OCI-LY7 (cell line): ENCODE measurements at regions not wholly inside any gene's neighbourhood (a gene's known extent, or its start where the extent isn't known, plus 50 kb on each side); places are given as distances from the start of the nearest gene placed in this dataset.

Experiments
- EZH2phosphoT487 ChIP-seq: fragments of 200-600 bp; sonication (generic); IDR thresholded peaks from 2 replicates; pipeline ENCODE4 v1.6.1; 2018; ENCODE audit warnings: low read depth, borderline replicate concordance, mild to moderate bottlenecking, mixed run types, antibody characterized with exemption, low read length, moderate library complexity, mixed read lengths
- TF ChIP-seq, protein P1 (sequence below): fragments of 200-600 bp; sonication (generic); conservative IDR thresholded peaks from 2 replicates; pipeline ENCODE4 v1.5.1; 2014; ENCODE audit warnings: mild to moderate bottlenecking, antibody characterized with exemption, low read length, moderate library complexity, mixed read lengths

DNA sequence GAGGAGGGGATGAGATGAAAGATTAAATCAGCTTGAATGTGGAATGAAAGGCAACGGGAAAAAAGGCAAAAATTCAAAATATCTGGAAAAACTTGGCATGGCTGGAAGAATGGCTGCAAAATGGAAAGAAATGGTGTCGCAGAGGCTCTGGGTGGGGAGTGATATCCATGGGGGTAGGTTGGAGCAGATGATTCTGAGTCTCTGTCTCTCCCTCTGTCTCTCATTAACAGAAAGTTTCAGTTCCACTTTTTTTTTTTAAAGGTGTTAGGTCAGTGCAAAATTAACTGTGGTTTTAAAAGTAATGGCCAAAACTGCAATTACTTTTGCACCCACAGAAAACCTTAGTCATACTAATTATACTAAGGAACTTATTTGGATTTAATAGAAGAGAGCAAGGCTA, 931.1 kb upstream of the USP9Y start:
- TF ChIP-seq, protein P1, sequence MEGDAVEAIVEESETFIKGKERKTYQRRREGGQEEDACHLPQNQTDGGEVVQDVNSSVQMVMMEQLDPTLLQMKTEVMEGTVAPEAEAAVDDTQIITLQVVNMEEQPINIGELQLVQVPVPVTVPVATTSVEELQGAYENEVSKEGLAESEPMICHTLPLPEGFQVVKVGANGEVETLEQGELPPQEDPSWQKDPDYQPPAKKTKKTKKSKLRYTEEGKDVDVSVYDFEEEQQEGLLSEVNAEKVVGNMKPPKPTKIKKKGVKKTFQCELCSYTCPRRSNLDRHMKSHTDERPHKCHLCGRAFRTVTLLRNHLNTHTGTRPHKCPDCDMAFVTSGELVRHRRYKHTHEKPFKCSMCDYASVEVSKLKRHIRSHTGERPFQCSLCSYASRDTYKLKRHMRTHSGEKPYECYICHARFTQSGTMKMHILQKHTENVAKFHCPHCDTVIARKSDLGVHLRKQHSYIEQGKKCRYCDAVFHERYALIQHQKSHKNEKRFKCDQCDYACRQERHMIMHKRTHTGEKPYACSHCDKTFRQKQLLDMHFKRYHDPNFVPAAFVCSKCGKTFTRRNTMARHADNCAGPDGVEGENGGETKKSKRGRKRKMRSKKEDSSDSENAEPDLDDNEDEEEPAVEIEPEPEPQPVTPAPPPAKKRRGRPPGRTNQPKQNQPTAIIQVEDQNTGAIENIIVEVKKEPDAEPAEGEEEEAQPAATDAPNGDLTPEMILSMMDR = no peak
- no peak for TF ChIP-seq EZH2phosphoT487
